OCI-LY7 (cell line): ENCODE measurements at regions not wholly inside any gene's neighbourhood (a gene's known extent, or its start where the extent isn't known, plus 50 kb on each side); places are given as distances from the start of the nearest gene placed in this dataset.
"Not testable (repeated sequence)": the region's sequence is repeated elsewhere in the genome, so short reads cannot be mapped to it uniquely, and the experiment has no call there.

Experiments
- BruUV-seq: library from RNA; stranded (reverse); fragments of 400-500 nt; replicated peaks from 2 replicates; lab custom pipeline; 2021; lab: Mats Ljungman, UMichigan
- CTCF ChIA-PET: fragments of 300-600 bp; sonication (Branson Sonifier 250); formaldehyde crosslinking; loops from one replicate; lab custom pipeline; 2022; ENCODE audit warnings: antibody characterized with exemption; ENCODE audit not compliant: unreplicated experiment; lab: Charles Lee
- POLR2A ChIA-PET: fragments of 300-600 bp; sonication (Branson Sonifier 250); formaldehyde crosslinking; loops from one replicate; lab custom pipeline; 2022; ENCODE audit warnings: antibody characterized with exemption; lab: Charles Lee
- DNase-seq: peaks from one replicate; pipeline ENCODE4 v3.0.0-alpha.2; 2015; ENCODE audit warnings: low spot score
- H2AFZ ChIP-seq: fragments of 200-600 bp; sonication (generic), shearing (Covaris generic); 2 replicates; pipeline ENCODE4 v1.6.1; 2014; ENCODE audit warnings: mild to moderate bottlenecking, antibody characterized with exemption, low read length, moderate library complexity
- H3K27ac ChIP-seq: fragments of 200-600 bp; sonication (generic); 2 replicates; pipeline ENCODE4 v1.5.1; 2014; ENCODE audit warnings: mixed run types, low read depth, mild to moderate bottlenecking, moderate library complexity, low read length, inconsistent platforms; ENCODE audit not compliant: poor library complexity, severe bottlenecking
- H3K36me3 ChIP-seq: fragments of 200-600 bp; sonication (generic); 2 replicates; pipeline ENCODE4 v1.6.1; 2014; ENCODE audit warnings: mild to moderate bottlenecking, antibody characterized with exemption, low read length, moderate library complexity, mixed read lengths; ENCODE audit not compliant: insufficient read depth
- H3K4me1 ChIP-seq: fragments of 200-600 bp; sonication (generic); 2 replicates; pipeline ENCODE4 v1.5.1; 2014; ENCODE audit warnings: mild to moderate bottlenecking, low read length; ENCODE audit not compliant: insufficient read depth, poor library complexity, severe bottlenecking
- H3K4me2 ChIP-seq: fragments of 200-600 bp; sonication (generic); 2 replicates; pipeline ENCODE4 v1.6.1; 2014; ENCODE audit warnings: mild to moderate bottlenecking, low read length
- H3K4me3 ChIP-seq: fragments of 200-600 bp; sonication (generic); 2 replicates; pipeline ENCODE4 v1.5.1; 2014; ENCODE audit warnings: mild to moderate bottlenecking, low read depth, low read length; ENCODE audit not compliant: poor library complexity, severe bottlenecking
- H3K79me2 ChIP-seq: fragments of 200-600 bp; sonication (generic); 2 replicates; pipeline ENCODE4 v1.6.1; 2016; ENCODE audit warnings: low read depth, mild to moderate bottlenecking, low read length, moderate library complexity, mixed read lengths; ENCODE audit not compliant: insufficient read depth
- H3K9me2 ChIP-seq: fragments of 200-600 bp; sonication (generic); 2 replicates; pipeline ENCODE4 v1.6.1; 2016; ENCODE audit warnings: mild to moderate bottlenecking, low read length, mixed read lengths; ENCODE audit not compliant: insufficient read depth
- H3K9me3 ChIP-seq: fragments of 200-600 bp; sonication (generic); 2 replicates; pipeline ENCODE4 v1.6.1; 2014; ENCODE audit warnings: mild to moderate bottlenecking, mixed run types, low read length, mixed read lengths
- H4K20me1 ChIP-seq: fragments of 200-600 bp; sonication (generic); 2 replicates; pipeline ENCODE4 v1.6.1; 2014; ENCODE audit warnings: mild to moderate bottlenecking, antibody characterized with exemption, low read length, moderate library complexity, mixed read lengths; ENCODE audit not compliant: insufficient read depth
- CTCF ChIP-seq: fragments of 200-600 bp; sonication (generic); conservative IDR thresholded peaks from 2 replicates; pipeline ENCODE4 v1.5.1; 2014; ENCODE audit warnings: mild to moderate bottlenecking, antibody characterized with exemption, low read length, moderate library complexity, mixed read lengths
- EZH2phosphoT487 ChIP-seq: fragments of 200-600 bp; sonication (generic); IDR thresholded peaks from 2 replicates; pipeline ENCODE4 v1.6.1; 2018; ENCODE audit warnings: low read depth, borderline replicate concordance, mild to moderate bottlenecking, mixed run types, antibody characterized with exemption, low read length, moderate library complexity, mixed read lengths
- intact Hi-C: fragments of 100-400 bp; cut with micrococcal nuclease; formaldehyde crosslinking; loops from one replicate; pipeline ENCODE4 v1.10.0; 2022; ENCODE audit not compliant: unreplicated experiment

GRCh38 chr14:106661561-106661960 is 1135.2 kb downstream of the TMEM121 start:
- H3K9me2 ChIP-seq, H3K79me2 ChIP-seq, BruUV-seq, POLR2A ChIA-PET, H3K4me2 ChIP-seq, CTCF ChIA-PET, H3K4me3 ChIP-seq, H2AFZ ChIP-seq, H3K27ac ChIP-seq, H3K36me3 ChIP-seq, H4K20me1 ChIP-seq, H3K4me1 ChIP-seq: not testable (repeated sequence)
- TF ChIP-seq CTCF, result peak; percentile 47
- peaks cover 27% of the 10 kb centered on the region for H3K9me3 ChIP-seq
- peak; percentile 58 for DNase-seq
- intact Hi-C loops, result loop anchor here (5.0 to 10.0 kb wide), 2 partner anchors 53 to 354 kb away; no protein-coding TSS in a partner anchor

GRCh38 chr14:106662936-106663550 is 1136.7 kb downstream of the TMEM121 start:
- no peak overlapping the region for H3K4me2 ChIP-seq
- H3K27ac ChIP-seq, result no peak overlapping the region
- no peaks in the 10 kb centered on the region for H3K36me3 ChIP-seq
- CTCF ChIA-PET, result interaction anchor here (0.6 kb wide), 1 partner anchor 100 kb away, joined by 3 read pairs; no protein-coding TSS in a partner anchor
- H2AFZ ChIP-seq, result no peak overlapping the region
- H3K4me3 ChIP-seq, result no peak overlapping the region
- H3K4me1 ChIP-seq, result no peaks in the 10 kb centered on the region
- H4K20me1 ChIP-seq, result no peaks in the 10 kb centered on the region
- H3K9me2 ChIP-seq, result no peaks in the 10 kb centered on the region
- peaks cover 27% of the 10 kb centered on the region for H3K9me3 ChIP-seq
- no peaks in the 10 kb centered on the region for H3K79me2 ChIP-seq
- POLR2A ChIA-PET, result no interaction called here
- intact Hi-C loops, result loop anchor here (5.0 to 10.0 kb wide), 2 partner anchors 52 to 356 kb away; no protein-coding TSS in a partner anchor
- DNase-seq, result no peak
- TF ChIP-seq EZH2phosphoT487 (no peak), CTCF (no peak)
- BruUV-seq, result no TSS peak

GRCh38 chr14:106663805-106664410 is 1137.5 kb downstream of the TMEM121 start:
- H3K36me3 ChIP-seq, H3K4me1 ChIP-seq, H3K9me2 ChIP-seq, H2AFZ ChIP-seq, BruUV-seq, H3K4me3 ChIP-seq, H3K27ac ChIP-seq, H3K79me2 ChIP-seq, POLR2A ChIA-PET, H3K4me2 ChIP-seq, H4K20me1 ChIP-seq: not testable (repeated sequence)
- H3K9me3 ChIP-seq, result peaks cover 27% of the 10 kb centered on the region
- CTCF ChIA-PET, result interaction anchor here (0.6 to 0.7 kb wide), 3 partner anchors 21 to 103 kb away, joined by 3 to 6 read pairs (median 3); no protein-coding TSS in a partner anchor
- intact Hi-C loops, result loop anchor here (5.0 to 10.0 kb wide), 2 partner anchors 51 to 357 kb away; no protein-coding TSS in a partner anchor
- peak; percentile 100 for TF ChIP-seq CTCF
- DNase-seq, result peak; percentile 46
